ENCODE measurements at regions not wholly inside any gene's neighbourhood (a gene's known extent, or its start where the extent isn't known, plus 50 kb on each side); places are given as distances from the start of the nearest gene placed in this dataset.
"Not testable (repeated sequence)": the region's sequence is repeated elsewhere in the genome, so short reads cannot be mapped to it uniquely, and the experiment has no call there.

DNA sequence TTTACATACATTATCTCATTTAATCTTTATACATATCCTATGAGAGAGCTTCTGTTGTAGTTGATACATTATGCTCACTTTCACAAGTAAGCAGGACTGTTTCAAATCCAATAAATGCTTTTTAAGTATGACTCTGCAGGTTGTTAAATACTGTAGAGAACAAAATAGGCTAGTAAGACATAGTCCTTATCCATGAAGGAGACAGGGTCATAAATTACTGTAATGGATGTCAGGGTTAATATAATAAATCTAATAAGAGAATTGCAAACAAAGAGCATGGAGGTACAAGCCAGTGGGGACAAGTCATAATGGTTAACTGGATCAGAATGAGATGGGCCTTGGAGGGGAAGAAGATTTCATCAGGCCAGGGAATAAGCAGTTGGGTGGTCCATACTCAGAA is 303.8 kb upstream of the RGS6 start:
- Histone ChIP-seq H2AFZ (ENCODE audit: low read length) (no peak overlapping the region), H3K4me3 (ENCODE audit: low read length) (no peak overlapping the region), H3K27me3 (ENCODE audit: low read length) (no peaks in the 10 kb centered on the region), H4K20me1 (ENCODE audit: insufficient read depth, low read depth, low read length) (no peaks in the 10 kb centered on the region), H3K4me2 (ENCODE audit: low read depth, low read length, poor library complexity, severe bottlenecking) (no peak overlapping the region), H3K4me1 (ENCODE audit: low read length) (no peaks in the 10 kb centered on the region), H3K9me3 (ENCODE audit: low read length) (no peaks in the 10 kb centered on the region), H3K79me2 (ENCODE audit: low read length) (no peaks in the 10 kb centered on the region), H3K9ac (ENCODE audit: low read length) (no peak overlapping the region), H3K9me2 (replicated peaks; ENCODE audit: insufficient read depth, low read length) (no peaks in the 10 kb centered on the region), H3K36me3 (ENCODE audit: insufficient read depth, low read length) (no peaks in the 10 kb centered on the region), H3K27ac (ENCODE audit: low read length) (no peak overlapping the region)
- no peak for DNase-seq

GRCh38 chr14:71629250-71629649 is 303.0 kb upstream of the RGS6 start:
- Histone ChIP-seq H3K9me3 (ENCODE audit: low read length) (no peaks in the 10 kb centered on the region), H4K20me1 (ENCODE audit: insufficient read depth, low read depth, low read length) (no peaks in the 10 kb centered on the region), H3K4me3 (ENCODE audit: low read length) (no peak overlapping the region), H3K4me1 (ENCODE audit: low read length) (no peaks in the 10 kb centered on the region), H3K27ac (ENCODE audit: low read length) (no peak overlapping the region), H3K79me2 (ENCODE audit: low read length) (no peaks in the 10 kb centered on the region), H2AFZ (ENCODE audit: low read length) (no peak overlapping the region), H3K4me2 (ENCODE audit: low read depth, low read length, poor library complexity, severe bottlenecking) (no peak overlapping the region), H3K36me3 (ENCODE audit: insufficient read depth, low read length) (no peaks in the 10 kb centered on the region), H3K9ac (ENCODE audit: low read length) (no peak overlapping the region), H3K9me2 (replicated peaks; ENCODE audit: insufficient read depth, low read length) (no peaks in the 10 kb centered on the region), H3K27me3 (ENCODE audit: low read length) (no peaks in the 10 kb centered on the region)
- DNase-seq: no peak

- Histone ChIP-seq H3K79me2 (ENCODE audit: low read length) (no peaks in the 10 kb centered on the region), H3K4me2 (ENCODE audit: low read depth, low read length, poor library complexity, severe bottlenecking) (no peak overlapping the region), H3K4me1 (ENCODE audit: low read length) (no peaks in the 10 kb centered on the region), H3K9me2 (replicated peaks; ENCODE audit: insufficient read depth, low read length) (no peaks in the 10 kb centered on the region), H3K4me3 (ENCODE audit: low read length) (no peak overlapping the region), H2AFZ (ENCODE audit: low read length) (no peak overlapping the region), H3K36me3 (ENCODE audit: insufficient read depth, low read length) (no peaks in the 10 kb centered on the region), H4K20me1 (ENCODE audit: insufficient read depth, low read depth, low read length) (no peaks in the 10 kb centered on the region), H3K9me3 (ENCODE audit: low read length) (no peaks in the 10 kb centered on the region), H3K9ac (ENCODE audit: low read length) (no peak overlapping the region), H3K27ac (ENCODE audit: low read length) (no peak overlapping the region), H3K27me3 (ENCODE audit: low read length) (no peaks in the 10 kb centered on the region)
- no peak for DNase-seq
Observed at GRCh38 chr14:71629765-71630492, 302.3 kb upstream of the RGS6 start.

GRCh38 chr14:71631030-71631429 is 301.2 kb upstream of the RGS6 start:
- H3K9ac ChIP-seq (ENCODE audit: low read length); H3K27ac ChIP-seq (ENCODE audit: low read length); H3K9me2 ChIP-seq (replicated peaks; ENCODE audit: insufficient read depth, low read length); H3K4me3 ChIP-seq (ENCODE audit: low read length); H3K27me3 ChIP-seq (ENCODE audit: low read length); H2AFZ ChIP-seq (ENCODE audit: low read length); H4K20me1 ChIP-seq (ENCODE audit: insufficient read depth, low read depth, low read length); H3K79me2 ChIP-seq (ENCODE audit: low read length); H3K4me2 ChIP-seq (ENCODE audit: low read depth, low read length, poor library complexity, severe bottlenecking); H3K9me3 ChIP-seq (ENCODE audit: low read length); H3K36me3 ChIP-seq (ENCODE audit: insufficient read depth, low read length); DNase-seq; H3K4me1 ChIP-seq (ENCODE audit: low read length): not testable (repeated sequence)

- Histone ChIP-seq H2AFZ (ENCODE audit: low read length) (no peak overlapping the region), H3K9me2 (replicated peaks; ENCODE audit: insufficient read depth, low read length) (no peaks in the 10 kb centered on the region), H3K4me1 (ENCODE audit: low read length) (no peaks in the 10 kb centered on the region), H3K4me2 (ENCODE audit: low read depth, low read length, poor library complexity, severe bottlenecking) (no peak overlapping the region), H4K20me1 (ENCODE audit: insufficient read depth, low read depth, low read length) (no peaks in the 10 kb centered on the region), H3K79me2 (ENCODE audit: low read length) (no peaks in the 10 kb centered on the region), H3K27ac (ENCODE audit: low read length) (no peak overlapping the region), H3K36me3 (ENCODE audit: insufficient read depth, low read length) (no peaks in the 10 kb centered on the region), H3K4me3 (ENCODE audit: low read length) (no peak overlapping the region), H3K9me3 (ENCODE audit: low read length) (no peaks in the 10 kb centered on the region), H3K27me3 (ENCODE audit: low read length) (no peaks in the 10 kb centered on the region), H3K9ac (ENCODE audit: low read length) (no peak overlapping the region)
- DNase-seq: no peak
Observed at GRCh38 chr14:71632440-71632946, 299.7 kb upstream of the RGS6 start.

- H3K27ac ChIP-seq (ENCODE audit: low read length): no peak overlapping the region
- H3K79me2 ChIP-seq (ENCODE audit: low read length): no peaks in the 10 kb centered on the region
- H2AFZ ChIP-seq (ENCODE audit: low read length): no peak overlapping the region
- H3K9me3 ChIP-seq (ENCODE audit: low read length): no peaks in the 10 kb centered on the region
- no peak overlapping the region for H3K4me3 ChIP-seq (ENCODE audit: low read length)
- H3K9me2 ChIP-seq (replicated peaks; ENCODE audit: insufficient read depth, low read length): no peaks in the 10 kb centered on the region
- H3K27me3 ChIP-seq (ENCODE audit: low read length): no peaks in the 10 kb centered on the region
- no peaks in the 10 kb centered on the region for H4K20me1 ChIP-seq (ENCODE audit: insufficient read depth, low read depth, low read length)
- no peaks in the 10 kb centered on the region for H3K4me1 ChIP-seq (ENCODE audit: low read length)
- H3K9ac ChIP-seq (ENCODE audit: low read length): no peak overlapping the region
- H3K4me2 ChIP-seq (ENCODE audit: low read depth, low read length, poor library complexity, severe bottlenecking): no peak overlapping the region
- no peaks in the 10 kb centered on the region for H3K36me3 ChIP-seq (ENCODE audit: insufficient read depth, low read length)
- DNase-seq: peak; percentile 21
Observed at GRCh38 chr14:71636076-71636475, 296.2 kb upstream of the RGS6 start.

GRCh38 chr14:71636820-71637471 is 295.3 kb upstream of the RGS6 start:
- H2AFZ ChIP-seq (ENCODE audit: low read length): no peak overlapping the region
- no peaks in the 10 kb centered on the region for H3K9me2 ChIP-seq (replicated peaks; ENCODE audit: insufficient read depth, low read length)
- no peak for DNase-seq
- no peaks in the 10 kb centered on the region for H3K9me3 ChIP-seq (ENCODE audit: low read length)
- H3K79me2 ChIP-seq (ENCODE audit: low read length): no peaks in the 10 kb centered on the region
- H3K27me3 ChIP-seq (ENCODE audit: low read length): no peaks in the 10 kb centered on the region
- no peaks in the 10 kb centered on the region for H3K36me3 ChIP-seq (ENCODE audit: insufficient read depth, low read length)
- no peaks in the 10 kb centered on the region for H3K4me1 ChIP-seq (ENCODE audit: low read length)
- H3K9ac ChIP-seq (ENCODE audit: low read length): no peak overlapping the region
- H3K4me3 ChIP-seq (ENCODE audit: low read length): no peak overlapping the region
- H3K27ac ChIP-seq (ENCODE audit: low read length): no peak overlapping the region
- H4K20me1 ChIP-seq (ENCODE audit: insufficient read depth, low read depth, low read length): no peaks in the 10 kb centered on the region
- no peak overlapping the region for H3K4me2 ChIP-seq (ENCODE audit: low read depth, low read length, poor library complexity, severe bottlenecking)

GRCh38 chr14:71638523-71639196 is 293.6 kb upstream of the RGS6 start:
- DNase-seq: no peak
- H3K9ac ChIP-seq (ENCODE audit: low read length): no peak overlapping the region
- H4K20me1 ChIP-seq (ENCODE audit: insufficient read depth, low read depth, low read length): no peaks in the 10 kb centered on the region
- no peak overlapping the region for H3K4me3 ChIP-seq (ENCODE audit: low read length)
- no peaks in the 10 kb centered on the region for H3K79me2 ChIP-seq (ENCODE audit: low read length)
- H3K9me2 ChIP-seq (replicated peaks; ENCODE audit: insufficient read depth, low read length): no peaks in the 10 kb centered on the region
- no peaks in the 10 kb centered on the region for H3K27me3 ChIP-seq (ENCODE audit: low read length)
- peaks cover 5% of the 10 kb centered on the region; the same call in 1 of the 2 replicates for H3K9me3 ChIP-seq (ENCODE audit: low read length)
- H2AFZ ChIP-seq (ENCODE audit: low read length): no peak overlapping the region
- no peak overlapping the region for H3K4me2 ChIP-seq (ENCODE audit: low read depth, low read length, poor library complexity, severe bottlenecking)
- no peaks in the 10 kb centered on the region for H3K4me1 ChIP-seq (ENCODE audit: low read length)
- H3K27ac ChIP-seq (ENCODE audit: low read length): no peak overlapping the region
- no peaks in the 10 kb centered on the region for H3K36me3 ChIP-seq (ENCODE audit: insufficient read depth, low read length)
